Smooth muscle cell (in vitro differentiated cells): ENCODE measurements at regions not wholly inside any gene's neighbourhood (a gene's known extent, or its start where the extent isn't known, plus 50 kb on each side); places are given as distances from the start of the nearest gene placed in this dataset.
"Not testable (repeated sequence)": the region's sequence is repeated elsewhere in the genome, so short reads cannot be mapped to it uniquely, and the experiment has no call there.

ENCODE experiments used
- DNase-seq: peaks from one replicate; lab custom pipeline; 2025; ENCODE audit not compliant: unreplicated experiment; lab: John Stamatoyannopoulos, UW
- H2AFZ ChIP-seq: fragments of 200-600 bp; sonication (generic); 2 replicates; pipeline ENCODE4 v1.6.0; 2016; ENCODE audit warnings: antibody characterized with exemption, low read depth, mild to moderate bottlenecking
- H3F3A ChIP-seq: fragments of 200-600 bp; sonication (generic); 2 replicates; pipeline ENCODE4 v1.6.0; 2017; ENCODE audit warnings: antibody characterized with exemption, low read depth
- H3K27ac ChIP-seq: fragments of 200-600 bp; sonication (generic); 2 replicates; pipeline ENCODE4 v1.5.1; 2016; ENCODE audit warnings: low read depth, mild to moderate bottlenecking
- H3K27me3 ChIP-seq: fragments of 200-600 bp; sonication (generic); 2 replicates; pipeline ENCODE4 v1.6.1; 2016; ENCODE audit warnings: low read depth, mild to moderate bottlenecking
- H3K36me3 ChIP-seq: fragments of 200-600 bp; sonication (generic); 2 replicates; pipeline ENCODE4 v1.5.1; 2016; ENCODE audit warnings: low read depth
- H3K4me1 ChIP-seq: fragments of 200-600 bp; sonication (generic); 2 replicates; pipeline ENCODE4 v1.5.1; 2016; ENCODE audit warnings: low read depth
- H3K4me2 ChIP-seq: fragments of 200-600 bp; sonication (generic); 2 replicates; pipeline ENCODE4 v1.6.0; 2016; ENCODE audit warnings: mild to moderate bottlenecking
- H3K4me3 ChIP-seq: fragments of 200-600 bp; sonication (generic); 2 replicates; pipeline ENCODE4 v1.5.1; 2016; ENCODE audit warnings: mild to moderate bottlenecking
- H3K79me2 ChIP-seq: fragments of 200-600 bp; sonication (generic); 2 replicates; pipeline ENCODE4 v1.6.0; 2016; ENCODE audit warnings: low read depth, mild to moderate bottlenecking
- H3K9ac ChIP-seq: fragments of 200-600 bp; sonication (generic); 2 replicates; pipeline ENCODE4 v1.6.0; 2016; ENCODE audit warnings: low read depth
- H3K9me3 ChIP-seq: fragments of 200-600 bp; sonication (generic); replicated peaks from 2 replicates; pipeline ENCODE4 v1.5.1; 2016; ENCODE audit warnings: low read depth
- H4K20me1 ChIP-seq: fragments of 200-600 bp; sonication (generic); 2 replicates; pipeline ENCODE4 v1.6.0; 2016; ENCODE audit warnings: low read depth
- WGBS: methylation state at CpG from one replicate; pipeline ENCODE4 v1.1.7; 2016; ENCODE audit warnings: low lambda C conversion rate; 5-methylcytosine and 5-hydroxymethylcytosine counted together
- TF ChIP-seq, protein P1 (sequence below): fragments of 200-600 bp; sonication (generic); IDR thresholded peaks from 2 replicates; pipeline ENCODE4 v1.5.1; 2017; ENCODE audit warnings: borderline replicate concordance, mild to moderate bottlenecking, antibody characterized with exemption; ENCODE audit not compliant: insufficient read depth, poor library complexity, severe bottlenecking

DNA sequence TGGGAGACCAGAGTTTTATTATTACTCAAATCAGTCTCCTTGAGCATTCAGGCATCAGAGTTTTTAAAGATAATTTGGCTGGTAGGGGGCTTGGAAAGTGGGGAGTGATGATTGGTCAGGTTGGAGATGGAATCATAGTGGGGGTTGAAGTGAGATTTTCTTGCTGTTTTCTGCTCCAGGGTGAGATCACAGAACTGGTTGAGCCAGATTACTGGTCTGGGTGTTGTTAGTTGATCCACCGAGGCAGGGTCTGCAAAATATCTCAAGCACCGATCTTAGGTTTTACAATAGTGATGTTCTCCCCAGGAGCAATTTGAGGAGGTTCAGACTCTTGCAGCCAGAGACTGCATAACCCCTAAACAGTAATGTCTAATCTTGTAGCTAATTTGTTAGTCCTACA, 141.0 kb downstream of the OTOL1 start:
- peaks cover 4% of the 10 kb centered on the region for H3F3A ChIP-seq
- H3K79me2 ChIP-seq = no peaks in the 10 kb centered on the region
- TF ChIP-seq, protein P1, sequence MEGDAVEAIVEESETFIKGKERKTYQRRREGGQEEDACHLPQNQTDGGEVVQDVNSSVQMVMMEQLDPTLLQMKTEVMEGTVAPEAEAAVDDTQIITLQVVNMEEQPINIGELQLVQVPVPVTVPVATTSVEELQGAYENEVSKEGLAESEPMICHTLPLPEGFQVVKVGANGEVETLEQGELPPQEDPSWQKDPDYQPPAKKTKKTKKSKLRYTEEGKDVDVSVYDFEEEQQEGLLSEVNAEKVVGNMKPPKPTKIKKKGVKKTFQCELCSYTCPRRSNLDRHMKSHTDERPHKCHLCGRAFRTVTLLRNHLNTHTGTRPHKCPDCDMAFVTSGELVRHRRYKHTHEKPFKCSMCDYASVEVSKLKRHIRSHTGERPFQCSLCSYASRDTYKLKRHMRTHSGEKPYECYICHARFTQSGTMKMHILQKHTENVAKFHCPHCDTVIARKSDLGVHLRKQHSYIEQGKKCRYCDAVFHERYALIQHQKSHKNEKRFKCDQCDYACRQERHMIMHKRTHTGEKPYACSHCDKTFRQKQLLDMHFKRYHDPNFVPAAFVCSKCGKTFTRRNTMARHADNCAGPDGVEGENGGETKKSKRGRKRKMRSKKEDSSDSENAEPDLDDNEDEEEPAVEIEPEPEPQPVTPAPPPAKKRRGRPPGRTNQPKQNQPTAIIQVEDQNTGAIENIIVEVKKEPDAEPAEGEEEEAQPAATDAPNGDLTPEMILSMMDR = no peak
- H3K4me2 ChIP-seq = no peak overlapping the region
- H2AFZ ChIP-seq = no peak overlapping the region
- DNase-seq = no peak
- H3K4me3 ChIP-seq = no peak overlapping the region
- no peaks in the 10 kb centered on the region for H3K36me3 ChIP-seq
- H3K4me1 ChIP-seq = peaks cover 7% of the 10 kb centered on the region
- no peak overlapping the region for H3K27ac ChIP-seq
- no peaks in the 10 kb centered on the region for H3K27me3 ChIP-seq
- 28% methylated on average over 2 of the region's 2 CpGs for WGBS
- no peaks in the 10 kb centered on the region for H3K9me3 ChIP-seq
- H4K20me1 ChIP-seq = no peaks in the 10 kb centered on the region
- no peak overlapping the region for H3K9ac ChIP-seq

DNA sequence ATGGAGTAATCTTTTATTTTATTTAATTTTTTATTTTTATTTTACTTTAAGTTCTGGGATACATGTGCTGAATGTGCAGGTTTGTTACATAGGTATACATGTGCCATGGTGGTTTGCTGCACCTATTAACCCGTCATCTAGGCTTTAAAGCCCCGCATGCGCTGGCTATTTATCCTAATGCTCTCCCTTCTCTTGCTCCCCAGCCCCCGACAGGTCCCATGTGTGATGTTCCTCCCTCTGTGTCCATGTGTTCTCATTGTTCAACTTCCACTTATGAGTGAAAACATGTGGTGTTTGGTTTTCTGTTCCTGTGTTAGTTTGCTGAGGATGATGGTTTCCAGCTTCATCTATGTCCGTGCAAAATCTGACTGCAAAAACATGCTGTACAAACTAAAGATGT, 142.5 kb downstream of the OTOL1 start:
- WGBS = 86% methylated on average over 5 of the region's 5 CpGs
- H3F3A ChIP-seq, H3K36me3 ChIP-seq, H3K4me1 ChIP-seq, H3K9ac ChIP-seq, H3K27ac ChIP-seq, H3K4me3 ChIP-seq, H4K20me1 ChIP-seq, H2AFZ ChIP-seq, H3K9me3 ChIP-seq, H3K79me2 ChIP-seq, H3K27me3 ChIP-seq, DNase-seq: not testable (repeated sequence)
- peak overlapping the region; percentile 19 for H3K4me2 ChIP-seq

DNA sequence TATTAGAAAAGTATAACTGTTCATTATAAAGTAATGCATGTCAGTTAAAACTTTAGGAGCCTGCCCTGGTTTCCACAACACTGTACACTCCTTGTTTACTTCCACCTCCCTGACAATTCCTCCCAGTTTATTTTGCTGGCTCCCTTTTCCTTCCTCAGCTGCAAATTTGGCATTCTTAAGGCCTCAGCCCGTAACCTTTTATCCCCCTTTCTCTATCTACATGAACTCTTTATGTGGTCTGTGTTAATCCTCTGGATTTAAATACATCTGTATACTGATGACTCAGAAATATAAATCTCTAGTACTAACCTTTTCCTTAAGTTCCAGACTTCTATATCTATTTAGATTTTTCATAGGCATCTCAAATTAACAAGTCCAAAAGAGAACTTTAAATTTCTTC, 143.6 kb downstream of the OTOL1 start:
- Histone ChIP-seq H3K27ac (no peak overlapping the region), H3F3A (peaks cover 4% of the 10 kb centered on the region), H4K20me1 (no peaks in the 10 kb centered on the region), H2AFZ (no peak overlapping the region), H3K36me3 (no peaks in the 10 kb centered on the region), H3K27me3 (no peaks in the 10 kb centered on the region), H3K4me1 (peaks cover 7% of the 10 kb centered on the region), H3K9ac (no peak overlapping the region), H3K4me3 (no peak overlapping the region), H3K9me3 (no peaks in the 10 kb centered on the region), H3K79me2 (no peaks in the 10 kb centered on the region), H3K4me2 (peak overlapping the region; percentile 19)
- TF ChIP-seq, protein P1 = no peak
- DNase-seq = no peak
- WGBS = 37% methylated on average over 1 of the region's 1 CpG

DNA sequence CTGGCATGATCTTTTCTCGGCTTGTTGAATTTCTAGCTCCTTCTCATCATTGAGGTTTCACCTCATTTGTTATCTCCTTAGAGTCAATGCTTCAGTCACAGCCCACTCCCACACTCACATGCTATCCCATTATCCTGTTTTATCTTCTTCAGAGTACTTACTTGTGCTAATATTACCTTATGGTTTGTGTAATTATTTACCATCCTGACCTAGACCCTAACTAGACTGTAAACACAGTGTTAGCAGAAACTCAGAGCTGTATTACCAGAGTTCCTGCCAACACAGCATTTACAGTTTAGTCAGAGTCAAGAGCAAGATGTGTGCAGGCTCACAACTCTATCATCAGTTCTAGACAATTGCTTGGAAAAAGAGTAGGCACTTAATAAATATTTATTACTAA, 144.7 kb downstream of the OTOL1 start:
- H3K27me3 ChIP-seq = no peaks in the 10 kb centered on the region
- H3K79me2 ChIP-seq = no peaks in the 10 kb centered on the region
- H3F3A ChIP-seq = peaks cover 4% of the 10 kb centered on the region
- 70% methylated on average over 1 of the region's 1 CpG for WGBS
- H3K4me3 ChIP-seq = no peak overlapping the region
- H3K9ac ChIP-seq = no peak overlapping the region
- H3K4me2 ChIP-seq = no peak overlapping the region
- TF ChIP-seq, protein P1 = no peak
- H2AFZ ChIP-seq = no peak overlapping the region
- no peak for DNase-seq
- H3K27ac ChIP-seq = no peak overlapping the region
- no peaks in the 10 kb centered on the region for H4K20me1 ChIP-seq
- no peaks in the 10 kb centered on the region for H3K36me3 ChIP-seq
- H3K4me1 ChIP-seq = peaks cover 7% of the 10 kb centered on the region
- no peaks in the 10 kb centered on the region for H3K9me3 ChIP-seq
